A673 (cell line): ENCODE measurements at regions not wholly inside any gene's neighbourhood (a gene's known extent, or its start where the extent isn't known, plus 50 kb on each side); places are given as distances from the start of the nearest gene placed in this dataset.

ENCODE experiments used
- CTCF ChIP-seq: fragments of 300-800, 200-600 bp; sonication (generic); conservative IDR thresholded peaks from 2 replicates; pipeline ENCODE4 v1.5.1; 2017; ENCODE audit warnings: low read depth, mild to moderate bottlenecking, antibody characterized with exemption, low read length, moderate library complexity, mixed read lengths
- EZH2 ChIP-seq: fragments of 200-600 bp; sonication (generic); IDR thresholded peaks from 2 replicates; pipeline ENCODE4 v1.6.1; 2017; ENCODE audit warnings: borderline replicate concordance, low read depth, mild to moderate bottlenecking, mixed read lengths, antibody characterized with exemption, low read length; ENCODE audit not compliant: poor library complexity, severe bottlenecking

GRCh38 chr15:93286446-93286845 is 197.4 kb upstream of the RGMA start:
- TF ChIP-seq CTCF (no peak), EZH2 (no peak)
